HG03558 (cell line): ENCODE measurements at regions not wholly inside any gene's neighbourhood (a gene's known extent, or its start where the extent isn't known, plus 50 kb on each side); places are given as distances from the start of the nearest gene placed in this dataset.

Experiments used
- ATAC-seq: cut with Tn5 transposase; IDR thresholded peaks from one replicate; pipeline ENCODE4 v1.9.1; 2021; ENCODE audit warnings: moderate number of reproducible peaks; ENCODE audit not compliant: unreplicated experiment; ENCODE audit errors: extremely low read depth

DNA sequence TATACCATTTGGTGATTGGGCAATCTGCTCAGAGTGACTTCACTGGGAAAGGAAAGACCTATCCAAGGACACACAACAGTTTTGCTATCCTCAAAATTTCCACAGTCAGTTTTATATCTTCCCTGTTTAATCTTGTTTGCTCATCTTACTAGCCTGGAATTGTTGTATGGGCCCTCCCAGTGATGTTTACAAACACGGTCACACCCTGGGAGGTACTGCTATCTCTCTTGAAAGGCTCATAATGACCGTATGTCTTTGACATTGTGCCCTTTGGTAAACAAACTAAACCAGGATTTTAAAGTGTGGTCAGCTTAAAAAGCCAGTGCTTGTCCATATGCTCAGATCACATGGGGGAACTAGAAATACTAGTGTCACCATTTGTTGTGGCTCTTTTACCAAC, 277.0 kb downstream of the CDH2 start:
- ATAC-seq = no peak

GRCh38 chr18:27894746-27895145, 282.2 kb downstream of the CDH2 start:
- no peak for ATAC-seq

DNA sequence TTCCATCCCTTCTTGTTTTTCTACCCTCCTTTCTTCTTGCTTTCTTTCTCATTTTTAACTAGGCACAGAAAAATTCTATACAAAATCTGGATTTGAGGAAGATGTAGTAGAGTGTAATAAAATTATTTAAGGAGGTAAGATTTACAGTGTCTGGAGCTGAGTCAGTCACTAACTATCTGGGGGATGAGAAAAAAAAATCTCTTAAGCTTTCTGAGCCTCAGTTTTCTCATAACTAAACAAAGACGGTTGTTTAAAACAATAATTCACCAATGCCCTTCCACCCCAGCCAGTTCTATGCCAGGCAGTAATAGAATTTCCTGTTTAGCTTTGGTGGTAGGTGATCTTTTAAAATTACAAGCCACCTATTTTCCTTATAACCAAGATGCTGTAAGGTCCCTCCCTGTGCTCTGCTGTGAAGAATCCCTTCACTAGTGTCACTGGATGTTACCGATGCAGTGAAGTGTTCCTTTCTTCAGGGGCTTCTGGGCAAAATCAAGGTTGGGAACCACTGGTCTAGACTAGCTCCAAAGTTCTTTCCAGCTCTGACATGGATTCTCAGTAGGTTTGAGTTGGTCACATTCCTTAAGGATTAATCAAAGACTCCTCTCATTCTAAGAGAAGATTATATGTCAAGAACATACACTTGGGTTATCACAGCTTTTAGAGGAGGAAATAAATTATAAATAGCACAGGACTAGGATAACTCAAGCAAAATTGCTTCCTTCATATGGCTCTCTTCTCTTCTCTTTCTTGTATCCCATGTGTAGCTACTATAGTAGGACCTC, 289.0 kb downstream of the CDH2 start:
- no peak for ATAC-seq

DNA sequence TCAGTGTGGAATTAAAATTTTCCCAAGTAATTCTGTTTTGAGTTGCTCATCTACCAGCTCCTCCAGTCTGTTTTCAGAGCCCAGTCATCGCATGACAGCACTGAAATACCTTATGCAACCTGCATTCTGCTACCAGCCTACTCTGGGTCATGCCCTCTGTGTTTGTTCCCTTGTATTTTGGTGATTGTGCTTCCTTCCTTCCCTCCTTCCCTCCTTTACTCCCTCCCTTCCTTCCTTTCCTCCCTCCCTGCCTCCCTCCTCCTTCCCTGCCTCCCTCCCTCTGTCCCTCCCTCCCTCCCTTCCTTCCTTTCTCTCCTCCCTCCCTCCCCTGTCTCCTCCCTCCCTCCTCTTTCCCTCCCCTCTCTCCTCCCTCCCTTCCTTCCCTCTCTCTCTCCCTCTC, 289.6 kb downstream of the CDH2 start:
- ATAC-seq = no peak

DNA sequence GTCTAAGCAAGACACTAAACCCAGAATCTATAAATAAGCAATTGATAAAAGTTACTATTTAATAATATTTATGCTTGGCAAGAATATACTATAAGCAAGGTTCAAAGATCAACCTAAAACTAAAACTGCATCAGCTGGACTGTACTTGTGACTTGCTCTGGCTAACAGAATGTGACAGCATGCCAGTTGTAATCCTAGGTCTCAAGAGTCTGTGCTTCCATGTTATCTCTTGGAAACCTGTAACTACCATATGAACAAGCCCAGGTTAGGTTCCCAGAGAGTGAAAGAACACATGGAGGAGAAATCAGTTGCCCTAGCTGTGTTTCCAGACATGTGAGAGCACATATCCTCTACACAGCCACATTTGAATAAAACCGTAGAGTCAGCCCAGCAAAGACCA, 297.4 kb downstream of the CDH2 start:
- no peak for ATAC-seq

- ATAC-seq = no peak
These were observed 305.2 kb downstream of the CDH2 start for GRCh38 chr18:27871726-27872125.

DNA sequence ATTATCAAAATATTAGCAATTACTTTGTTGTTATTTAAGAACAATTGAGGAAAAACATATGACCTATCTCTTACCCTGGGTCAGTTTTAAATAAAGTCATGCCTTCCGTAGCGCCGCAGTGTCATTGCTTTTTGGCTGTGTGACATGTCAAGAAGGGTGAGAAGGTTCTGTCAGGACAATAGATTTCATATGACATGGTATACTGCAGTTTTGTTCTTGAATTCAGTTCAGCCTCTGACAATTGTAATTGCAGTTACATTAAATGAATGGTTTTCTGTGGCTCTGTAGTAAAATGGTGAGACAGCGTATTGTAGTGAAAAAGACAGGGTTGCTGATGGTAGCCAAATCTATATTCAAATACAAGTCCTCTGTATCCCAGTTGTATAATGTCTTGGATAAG, 307.2 kb downstream of the CDH2 start:
- ATAC-seq = no peak

DNA sequence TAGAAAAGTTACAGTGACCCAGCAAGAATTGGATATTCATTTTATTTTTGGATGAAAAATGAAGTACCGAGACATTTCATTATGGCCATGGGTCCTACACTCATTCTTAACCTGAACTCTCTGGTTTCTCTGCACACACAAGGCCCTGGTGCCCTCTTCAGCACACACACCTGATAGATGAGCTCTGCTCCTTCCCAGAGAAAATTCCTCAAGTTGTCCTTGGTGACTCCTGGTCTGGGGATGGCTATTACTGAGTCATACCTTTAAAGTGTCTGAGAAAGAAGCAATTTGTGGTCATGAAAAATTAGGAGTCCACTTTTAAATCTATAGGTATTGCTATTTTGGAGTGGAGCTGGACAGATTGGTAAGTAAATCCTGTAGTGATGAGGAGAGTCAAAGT, 311.5 kb downstream of the CDH2 start:
- no peak for ATAC-seq

- ATAC-seq = no peak
These were observed 313.0 kb downstream of the CDH2 start for GRCh38 chr18:27863780-27864430.

DNA sequence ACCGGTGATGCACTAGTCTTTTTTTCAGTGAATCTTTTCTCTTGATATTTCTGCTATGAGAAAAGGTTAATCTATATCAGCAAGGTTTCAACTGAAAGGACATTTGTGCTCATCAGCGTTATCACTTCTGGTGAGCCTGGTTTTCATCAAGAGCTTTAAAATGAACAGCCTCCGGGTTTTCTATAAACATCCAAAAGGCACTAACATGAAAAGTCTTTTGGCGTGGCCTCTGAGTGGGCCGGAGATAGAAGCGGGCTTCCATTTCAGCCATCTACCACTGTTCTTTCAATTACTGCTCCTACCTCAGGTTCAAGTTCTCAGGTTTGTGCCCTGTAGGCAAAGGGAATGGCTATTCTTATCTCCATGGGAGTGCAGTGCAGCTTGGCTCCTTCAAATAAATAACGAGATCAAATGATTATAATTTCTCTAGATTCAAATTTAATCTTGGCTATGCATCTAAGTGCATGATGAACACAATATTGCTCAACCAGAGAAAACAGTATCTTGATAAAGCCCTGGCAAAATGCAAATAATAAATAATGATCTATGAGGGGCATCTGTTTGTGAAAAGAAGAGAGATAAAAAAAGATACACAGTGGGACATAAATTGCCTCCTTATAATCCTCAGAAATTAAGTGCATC, 314.8 kb downstream of the CDH2 start:
- no peak for ATAC-seq

DNA sequence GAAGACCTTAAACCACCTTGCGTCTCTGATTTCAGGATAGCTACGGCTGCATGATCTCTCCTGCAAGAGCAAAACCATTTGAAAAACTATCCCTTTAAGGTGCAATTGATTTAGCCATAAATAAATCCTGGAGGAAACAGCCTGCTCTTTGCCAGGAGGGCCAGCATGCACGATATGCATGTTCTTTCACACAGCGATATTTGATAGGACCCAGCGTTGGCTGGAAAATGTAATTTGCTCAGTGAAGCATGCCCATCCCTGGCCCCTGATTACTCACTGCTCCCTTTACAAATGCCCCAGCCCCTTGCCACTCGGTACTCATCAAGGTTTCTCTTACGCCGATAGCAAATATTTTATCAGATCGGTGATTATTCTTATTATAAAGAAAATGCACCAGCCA, 315.4 kb downstream of the CDH2 start:
- no peak for ATAC-seq

DNA sequence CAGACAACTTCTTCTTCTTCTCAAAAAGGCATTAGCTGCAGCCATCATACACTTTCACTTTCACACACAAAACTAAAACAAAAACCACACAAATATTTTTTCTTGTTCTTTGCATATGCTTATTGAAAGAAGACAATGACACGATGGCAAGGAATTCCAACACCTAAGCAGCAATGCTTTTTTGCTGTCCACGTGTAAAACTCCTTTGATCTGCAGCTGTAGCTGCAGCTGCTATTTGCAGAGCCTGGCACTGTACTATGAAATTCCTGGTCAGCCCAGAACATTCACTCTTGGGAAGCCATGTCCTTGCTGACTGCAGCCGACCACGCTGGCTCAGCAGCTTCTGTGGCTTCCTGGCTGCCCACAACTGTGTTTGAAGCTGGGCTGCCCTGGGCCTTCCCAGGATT, 316.2 kb downstream of the CDH2 start:
- no peak for ATAC-seq

DNA sequence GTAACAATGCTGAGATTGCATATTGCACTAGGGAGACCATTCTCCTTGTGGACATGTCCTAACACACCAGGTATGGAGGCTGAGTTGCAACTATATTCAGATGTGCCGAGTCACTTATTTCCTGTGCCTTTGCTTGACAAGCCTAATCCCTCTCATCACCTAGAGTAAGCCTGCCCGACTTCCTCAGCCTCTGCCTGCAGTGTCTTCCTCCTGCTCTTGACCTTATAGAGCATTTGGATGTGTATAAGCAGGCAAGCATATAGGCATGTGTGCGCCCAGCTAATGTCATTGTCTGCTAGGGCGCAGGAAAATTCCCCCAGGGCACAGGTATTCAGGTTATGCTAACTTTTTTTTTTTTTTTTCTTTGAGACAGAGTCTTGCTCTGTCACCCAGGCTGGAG, 316.9 kb downstream of the CDH2 start:
- no peak for ATAC-seq

GRCh38 chr18:27856820-27857219, 320.1 kb downstream of the CDH2 start:
- ATAC-seq = no peak

DNA sequence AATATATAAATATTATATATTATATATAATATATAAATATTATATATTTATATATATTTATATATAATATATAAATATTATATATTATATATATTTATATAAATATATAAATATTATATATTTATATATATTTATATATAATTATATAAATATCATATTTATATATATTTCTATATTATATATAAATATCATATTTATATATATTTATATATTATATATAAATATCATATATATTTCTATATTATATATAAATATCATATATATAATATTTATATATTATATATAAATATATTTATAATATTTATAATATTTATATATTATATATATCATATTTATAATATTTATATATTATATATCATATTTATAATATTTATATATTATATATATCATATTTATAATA, 321.4 kb downstream of the CDH2 start:
- ATAC-seq = no peak

GRCh38 chr18:27854631-27855030, 322.3 kb downstream of the CDH2 start:
- no peak for ATAC-seq

- ATAC-seq = no peak
These were observed 328.6 kb downstream of the CDH2 start for GRCh38 chr18:27848336-27848735.

DNA sequence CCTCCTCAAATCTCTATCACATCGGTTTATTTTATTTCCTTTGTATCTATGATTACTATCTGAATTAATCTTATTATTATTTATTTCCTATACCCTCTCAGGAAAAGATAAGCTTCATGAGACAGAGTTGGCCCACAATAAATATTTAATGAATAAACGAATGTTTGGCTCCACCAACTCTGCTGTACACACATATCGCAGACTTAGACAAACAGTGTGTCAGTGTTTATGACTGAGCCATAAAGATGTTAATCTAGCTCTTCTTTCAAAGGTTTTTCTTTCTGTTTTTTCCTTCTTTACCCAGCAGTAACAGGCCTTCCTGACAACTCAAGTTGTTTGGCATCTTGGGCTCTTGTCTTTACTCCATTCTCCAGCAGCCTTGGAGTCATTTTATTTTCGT, 329.5 kb downstream of the CDH2 start:
- no peak for ATAC-seq

GRCh38 chr18:27845897-27846296, 331.0 kb downstream of the CDH2 start:
- ATAC-seq = no peak

DNA sequence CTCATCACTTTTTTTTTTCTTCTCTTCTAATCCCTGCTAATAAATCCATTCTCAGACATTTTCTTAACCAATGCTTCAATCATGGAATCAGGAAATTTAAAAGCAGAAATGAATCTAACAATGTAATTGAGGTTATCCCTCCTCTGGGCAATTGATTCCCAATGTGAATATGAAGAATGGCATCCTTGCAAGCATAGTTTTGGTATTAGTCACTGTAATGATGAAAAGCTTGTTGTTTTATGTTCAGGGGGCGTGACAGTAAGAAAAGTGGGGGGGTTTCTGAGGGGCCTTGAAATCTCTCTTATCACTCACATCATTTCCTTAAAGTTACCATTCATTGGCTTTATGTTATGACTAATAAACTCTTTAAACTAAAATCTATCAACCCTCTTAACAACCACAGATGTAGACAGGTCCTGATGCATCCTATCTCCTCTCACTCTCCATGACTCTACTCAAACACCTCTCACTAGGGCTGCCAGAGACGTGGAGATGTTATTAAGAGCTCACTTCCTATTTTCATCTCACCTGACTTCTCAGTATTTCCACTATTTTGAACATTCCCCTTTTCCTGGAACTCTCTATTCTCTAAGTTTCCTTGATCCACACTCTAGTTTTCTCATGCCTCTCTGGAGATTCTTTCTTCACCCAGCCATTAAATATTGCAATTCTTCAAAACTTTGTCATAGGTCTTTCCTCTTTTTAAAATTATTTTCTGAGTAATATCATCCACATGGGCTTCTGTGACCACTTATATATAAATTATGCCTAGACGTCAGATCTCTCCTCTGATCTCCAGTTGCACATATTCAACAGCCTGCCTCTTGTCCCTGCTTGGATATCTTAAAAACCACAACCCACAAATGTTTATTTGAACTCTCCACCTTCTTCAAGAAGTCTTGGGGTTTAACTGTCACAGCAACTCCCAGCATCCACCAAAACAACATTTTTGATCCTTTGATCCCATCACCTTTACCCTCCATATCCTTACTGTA, 332.9 kb downstream of the CDH2 start:
- no peak for ATAC-seq
